Ascending aorta (tissue), 2 donors: ENCODE measurements at regions not wholly inside any gene's neighbourhood (a gene's known extent, or its start where the extent isn't known, plus 50 kb on each side); places are given as distances from the start of the nearest gene placed in this dataset.

Source experiments
- DNase-seq, 2 donors: peaks; one replicate each; pipeline ENCODE4 v3.0.0-alpha.2; 2019; ENCODE audit warnings: low spot score in 2 of 2
- H3K27ac ChIP-seq, 2 donors: fragments of 200-600 bp; sonication (generic); one replicate each; pipeline ENCODE4 v1.5.1; 2016 to 2017; ENCODE audit warnings: mild to moderate bottlenecking in 1 of 2
- H3K27me3 ChIP-seq: fragments of 200-600 bp; sonication (generic); one replicate; pipeline ENCODE4 v1.5.1; 2017
- H3K36me3 ChIP-seq, 2 donors: fragments of 200-600 bp; sonication (generic); one replicate each; pipeline ENCODE4 v1.5.1; 2016
- H3K4me1 ChIP-seq, 2 donors: fragments of 200-600 bp; sonication (generic); one replicate each; pipeline ENCODE4 v1.5.1; 2016 to 2017; ENCODE audit warnings: mild to moderate bottlenecking in 1 of 2
- H3K4me3 ChIP-seq, 2 donors: fragments of 200-600 bp; sonication (generic); one replicate each; pipeline ENCODE4 v1.5.1; 2016 to 2017; ENCODE audit warnings: mild to moderate bottlenecking in 1 of 2
- H3K9me3 ChIP-seq, 2 donors: fragments of 200-600 bp; sonication (generic); one replicate each; pipeline ENCODE4 v1.5.1; 2016
- intact Hi-C: fragments of 100-400 bp; cut with DNase I; formaldehyde crosslinking; loops from one replicate; pipeline ENCODE4 v1.15.1; 2023
- TF ChIP-seq, protein P1 (sequence below), 3 experiments: fragments of 200-600 bp in 2 of 3; fragments of 450-650 bp in 1 of 3; sonication (generic) in 2 of 3; IDR thresholded peaks; one replicate each; pipeline ENCODE4 v1.5.1; 2016 to 2019; ENCODE audit warnings: antibody characterized with exemption in 3 of 3, mild to moderate bottlenecking in 1 of 3, moderate library complexity in 1 of 3

GRCh38 chr6:167546611-167547327 is 221.9 kb downstream of the TTLL2 start:
- intact Hi-C loops: loop anchor here (5.0 to 10.0 kb wide), 2 partner anchors 281 to 1618 kb away; partner anchors contain the start of gene AFDN
- peaks cover 0 to 4% of the 10 kb centered on the region in 2 donors for H3K9me3 ChIP-seq
- no peaks in the 10 kb centered on the region for H3K36me3 ChIP-seq
- peaks cover 16 to 48% of the 10 kb centered on the region in 2 donors for H3K4me1 ChIP-seq
- H3K27me3 ChIP-seq: no peaks in the 10 kb centered on the region
- H3K27ac ChIP-seq: peak overlapping the region; percentile 90 to 91
- TF ChIP-seq, protein P1, sequence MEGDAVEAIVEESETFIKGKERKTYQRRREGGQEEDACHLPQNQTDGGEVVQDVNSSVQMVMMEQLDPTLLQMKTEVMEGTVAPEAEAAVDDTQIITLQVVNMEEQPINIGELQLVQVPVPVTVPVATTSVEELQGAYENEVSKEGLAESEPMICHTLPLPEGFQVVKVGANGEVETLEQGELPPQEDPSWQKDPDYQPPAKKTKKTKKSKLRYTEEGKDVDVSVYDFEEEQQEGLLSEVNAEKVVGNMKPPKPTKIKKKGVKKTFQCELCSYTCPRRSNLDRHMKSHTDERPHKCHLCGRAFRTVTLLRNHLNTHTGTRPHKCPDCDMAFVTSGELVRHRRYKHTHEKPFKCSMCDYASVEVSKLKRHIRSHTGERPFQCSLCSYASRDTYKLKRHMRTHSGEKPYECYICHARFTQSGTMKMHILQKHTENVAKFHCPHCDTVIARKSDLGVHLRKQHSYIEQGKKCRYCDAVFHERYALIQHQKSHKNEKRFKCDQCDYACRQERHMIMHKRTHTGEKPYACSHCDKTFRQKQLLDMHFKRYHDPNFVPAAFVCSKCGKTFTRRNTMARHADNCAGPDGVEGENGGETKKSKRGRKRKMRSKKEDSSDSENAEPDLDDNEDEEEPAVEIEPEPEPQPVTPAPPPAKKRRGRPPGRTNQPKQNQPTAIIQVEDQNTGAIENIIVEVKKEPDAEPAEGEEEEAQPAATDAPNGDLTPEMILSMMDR (IDR thresholded peaks at IDR 0.05): no peak
- no peak overlapping the region for H3K4me3 ChIP-seq
- no peak for DNase-seq

DNA sequence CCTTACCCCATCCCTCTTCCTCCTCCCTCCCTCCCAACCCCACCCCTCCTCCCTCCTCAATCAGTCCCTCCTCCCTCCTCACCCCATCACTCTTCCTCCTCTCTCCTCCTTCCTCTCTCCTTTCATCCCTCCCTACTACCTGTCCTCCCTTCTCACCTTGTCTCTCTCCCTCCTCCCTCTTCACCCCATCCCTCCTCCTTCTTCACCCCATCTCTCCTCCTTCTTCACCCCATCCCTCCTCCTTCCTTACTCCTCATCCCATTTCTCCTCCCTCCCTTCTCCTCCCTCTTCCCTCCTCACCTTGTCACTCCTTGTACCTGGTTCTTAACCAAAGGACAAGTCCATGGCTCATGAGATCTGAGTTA is 222.4 kb downstream of the TTLL2 start:
- H3K27ac ChIP-seq: peak overlapping the region; percentile 90 to 91
- intact Hi-C loops: loop anchor here (5.0 to 10.0 kb wide), 2 partner anchors 280 to 1617 kb away; partner anchors contain the start of gene AFDN

GRCh38 chr6:167547751-167548150 is 222.9 kb downstream of the TTLL2 start:
- DNase-seq: no peak
- no peaks in the 10 kb centered on the region for H3K36me3 ChIP-seq
- intact Hi-C loops: loop anchor here (5.0 to 10.0 kb wide), 2 partner anchors 280 to 1617 kb away; partner anchors contain the start of gene AFDN
- H3K27ac ChIP-seq: peak overlapping the region; percentile 90 to 91
- TF ChIP-seq, protein P1 (IDR thresholded peaks at IDR 0.05): no peak
- H3K27me3 ChIP-seq: no peaks in the 10 kb centered on the region
- H3K9me3 ChIP-seq: peaks cover 0 to 4% of the 10 kb centered on the region in 2 donors
- no peak overlapping the region for H3K4me3 ChIP-seq
- H3K4me1 ChIP-seq: peaks cover 16 to 50% of the 10 kb centered on the region in 2 donors

More for the DNA sequence above, 222.4 kb downstream of the TTLL2 start:
- no peaks in the 10 kb centered on the region for H3K36me3 ChIP-seq
- no peaks in the 10 kb centered on the region for H3K27me3 ChIP-seq
- no peak overlapping the region for H3K4me3 ChIP-seq
- peaks cover 0 to 4% of the 10 kb centered on the region in 2 donors for H3K9me3 ChIP-seq
- H3K4me1 ChIP-seq: peaks cover 16 to 50% of the 10 kb centered on the region in 2 donors
- DNase-seq: no peak
- TF ChIP-seq, protein P1 (IDR thresholded peaks at IDR 0.05): no peak

- Histone ChIP-seq H3K36me3 (no peaks in the 10 kb centered on the region), H3K4me3 (no peak overlapping the region), H3K27ac (peak overlapping the region; percentile 90 to 91), H3K27me3 (no peaks in the 10 kb centered on the region), H3K9me3 (peaks cover 0 to 4% of the 10 kb centered on the region in 2 donors), H3K4me1 (peaks cover 14 to 50% of the 10 kb centered on the region in 2 donors)
- TF ChIP-seq, protein P1 (IDR thresholded peaks at IDR 0.05): no peak
- intact Hi-C loops: loop anchor here (5.0 to 10.0 kb wide), 2 partner anchors 279 to 1616 kb away; partner anchors contain the start of gene AFDN
- DNase-seq: no peak
Observed at GRCh38 chr6:167548451-167548850, 223.6 kb downstream of the TTLL2 start.

DNA sequence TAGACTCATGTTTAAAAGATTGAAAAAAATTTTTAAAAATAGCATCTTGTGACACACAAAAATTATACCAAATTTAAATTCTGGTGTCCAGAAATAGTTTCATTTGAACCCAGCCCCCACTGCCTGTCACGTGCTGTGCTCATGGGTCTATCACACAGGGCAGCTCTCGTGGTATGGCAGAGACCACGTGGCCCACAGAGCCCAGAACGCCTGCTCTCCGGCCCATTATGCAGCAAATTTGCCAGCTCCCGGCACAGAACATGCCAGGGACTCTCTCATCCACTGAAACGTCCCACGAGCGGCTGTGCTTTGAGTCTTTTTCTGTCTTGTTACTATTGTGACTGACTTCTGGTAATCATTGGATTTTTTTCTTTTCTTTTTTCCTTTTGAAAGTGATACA is 224.3 kb downstream of the TTLL2 start:
- Histone ChIP-seq H3K4me1 (peaks cover 13 to 50% of the 10 kb centered on the region in 2 donors), H3K27me3 (no peaks in the 10 kb centered on the region), H3K4me3 (no peak overlapping the region), H3K36me3 (no peaks in the 10 kb centered on the region), H3K9me3 (peaks cover 0 to 4% of the 10 kb centered on the region in 2 donors), H3K27ac (peak overlapping the region; percentile 90 to 91)
- TF ChIP-seq, protein P1 (IDR thresholded peaks at IDR 0.05): no peak
- peak; percentile 78 to 95 for DNase-seq
- intact Hi-C loops: loop anchor here (5.0 to 10.0 kb wide), 2 partner anchors 278 to 1616 kb away; partner anchors contain the start of gene AFDN
